Stomach smooth muscle (tissue), 2 donors: ENCODE measurements at regions not wholly inside any gene's neighbourhood (a gene's known extent, or its start where the extent isn't known, plus 50 kb on each side); places are given as distances from the start of the nearest gene placed in this dataset.

Experiments used
- H3K27ac ChIP-seq: one replicate; pipeline ENCODE4 v1.7.0; 2013; ENCODE audit warnings: mild to moderate bottlenecking, low read length, inconsistent platforms
- H3K27me3 ChIP-seq, 2 donors: one replicate each; pipeline ENCODE4 v1.7.0; 2013; ENCODE audit warnings: low read length in 2 of 2; ENCODE audit not compliant: insufficient read depth in 2 of 2, control insufficient read depth in 1 of 2
- H3K36me3 ChIP-seq, 2 donors: one replicate each; pipeline ENCODE4 v1.7.0; 2013; ENCODE audit warnings: low read length in 2 of 2; ENCODE audit not compliant: control insufficient read depth in 2 of 2, insufficient read depth in 2 of 2
- H3K4me1 ChIP-seq: one replicate; pipeline ENCODE4 v1.7.0; 2013; ENCODE audit warnings: low read length; ENCODE audit not compliant: control insufficient read depth, insufficient read depth
- H3K4me3 ChIP-seq, 2 donors: one replicate each; pipeline ENCODE4 v1.7.0; 2013; ENCODE audit warnings: low read length in 2 of 2
- H3K9ac ChIP-seq, 2 donors: one replicate each; pipeline ENCODE4 v1.7.0; 2013; ENCODE audit warnings: low read length in 2 of 2, mild to moderate bottlenecking in 1 of 2
- H3K9me3 ChIP-seq, 2 donors: one replicate each; pipeline ENCODE4 v1.7.0; 2013; ENCODE audit warnings: low read length in 2 of 2; ENCODE audit not compliant: control insufficient read depth in 2 of 2
- donor health status: healthy.
- donor health status: Pancreatic carcinoma.

- H3K27ac ChIP-seq: no peak overlapping the region
- H3K9me3 ChIP-seq: no peaks in the 10 kb centered on the region
- H3K36me3 ChIP-seq: no peaks in the 10 kb centered on the region
- no peaks in the 10 kb centered on the region for H3K27me3 ChIP-seq
- no peaks in the 10 kb centered on the region for H3K4me1 ChIP-seq
- H3K4me3 ChIP-seq: no peak overlapping the region
- no peak overlapping the region for H3K9ac ChIP-seq
Measured at GRCh38 chr13:76769271-76769791, 116.9 kb downstream of the KCTD12 start.

GRCh38 chr13:76768384-76768783, 117.8 kb downstream of the KCTD12 start:
- Histone ChIP-seq H3K9me3 (no peaks in the 10 kb centered on the region), H3K27ac (no peak overlapping the region), H3K4me1 (no peaks in the 10 kb centered on the region), H3K9ac (no peak overlapping the region), H3K4me3 (no peak overlapping the region), H3K27me3 (no peaks in the 10 kb centered on the region), H3K36me3 (no peaks in the 10 kb centered on the region)

DNA sequence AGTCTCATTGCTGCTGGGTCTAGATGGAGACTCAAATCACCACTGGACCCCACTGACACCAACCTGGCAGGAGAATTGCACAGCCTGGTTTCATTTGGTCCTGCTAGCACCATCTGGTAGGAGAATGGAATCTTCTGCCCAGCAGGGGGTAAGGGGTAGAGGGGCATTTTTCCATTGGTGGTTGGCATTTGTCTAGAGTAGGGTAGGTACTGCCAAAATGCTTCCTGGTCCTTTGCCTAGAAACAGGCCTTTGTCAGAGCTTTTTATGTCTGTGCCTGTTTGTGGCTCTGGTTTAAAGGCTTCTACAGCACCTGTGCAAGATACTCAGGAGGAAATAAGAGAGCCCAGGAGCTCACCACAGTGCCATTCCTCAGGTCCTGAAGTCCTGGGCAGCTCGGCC, 121.3 kb downstream of the KCTD12 start:
- H3K36me3 ChIP-seq: no peaks in the 10 kb centered on the region
- no peak overlapping the region for H3K9ac ChIP-seq
- no peak overlapping the region for H3K4me3 ChIP-seq
- no peaks in the 10 kb centered on the region for H3K27me3 ChIP-seq
- no peak overlapping the region for H3K27ac ChIP-seq
- H3K9me3 ChIP-seq: no peaks in the 10 kb centered on the region
- no peaks in the 10 kb centered on the region for H3K4me1 ChIP-seq

DNA sequence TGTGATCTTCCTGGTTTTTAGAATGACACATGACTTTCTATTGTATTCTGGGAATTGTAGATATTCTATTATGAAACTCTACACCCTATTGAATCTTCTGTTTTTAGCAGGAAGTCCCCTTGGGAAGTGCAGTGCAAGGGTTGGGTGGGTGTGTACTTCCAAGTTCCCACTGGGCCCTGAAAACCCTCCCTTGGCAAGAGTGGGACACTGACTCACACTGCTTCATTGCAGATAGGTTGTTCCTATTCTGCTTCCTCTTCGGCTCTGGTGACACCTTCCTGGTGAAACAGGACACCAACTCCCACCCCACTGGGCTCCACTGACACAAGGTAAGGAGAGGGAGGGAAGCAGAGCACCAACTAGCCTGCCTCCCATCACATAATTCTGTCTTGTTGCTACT, 121.8 kb downstream of the KCTD12 start:
- Histone ChIP-seq H3K36me3 (no peaks in the 10 kb centered on the region), H3K4me1 (no peaks in the 10 kb centered on the region), H3K27ac (no peak overlapping the region), H3K4me3 (no peak overlapping the region), H3K9me3 (no peaks in the 10 kb centered on the region), H3K27me3 (no peaks in the 10 kb centered on the region), H3K9ac (no peak overlapping the region)

DNA sequence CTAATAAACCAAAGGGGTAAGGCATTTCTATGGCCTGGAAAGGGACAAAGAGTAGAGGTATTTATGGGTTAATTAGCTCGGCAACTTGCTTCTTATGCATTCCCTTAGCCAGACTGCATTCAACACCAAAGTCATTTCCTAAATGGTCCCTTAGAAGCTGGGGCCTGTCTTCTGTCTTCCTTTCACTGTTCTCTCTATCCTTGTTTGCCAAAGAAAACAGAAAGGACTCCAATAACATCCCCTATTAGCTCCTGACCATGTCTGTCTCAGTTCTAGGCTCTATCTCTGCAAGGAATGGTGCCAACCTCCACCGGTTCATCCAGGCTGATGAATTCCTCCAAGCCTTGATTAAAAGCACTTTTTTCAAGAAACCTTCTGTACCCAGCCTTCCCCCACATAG, 123.5 kb downstream of the KCTD12 start:
- H3K27ac ChIP-seq: no peak overlapping the region
- H3K4me1 ChIP-seq: no peaks in the 10 kb centered on the region
- H3K9me3 ChIP-seq: no peaks in the 10 kb centered on the region
- no peak overlapping the region for H3K4me3 ChIP-seq
- H3K27me3 ChIP-seq: no peaks in the 10 kb centered on the region
- no peaks in the 10 kb centered on the region for H3K36me3 ChIP-seq
- no peak overlapping the region for H3K9ac ChIP-seq

DNA sequence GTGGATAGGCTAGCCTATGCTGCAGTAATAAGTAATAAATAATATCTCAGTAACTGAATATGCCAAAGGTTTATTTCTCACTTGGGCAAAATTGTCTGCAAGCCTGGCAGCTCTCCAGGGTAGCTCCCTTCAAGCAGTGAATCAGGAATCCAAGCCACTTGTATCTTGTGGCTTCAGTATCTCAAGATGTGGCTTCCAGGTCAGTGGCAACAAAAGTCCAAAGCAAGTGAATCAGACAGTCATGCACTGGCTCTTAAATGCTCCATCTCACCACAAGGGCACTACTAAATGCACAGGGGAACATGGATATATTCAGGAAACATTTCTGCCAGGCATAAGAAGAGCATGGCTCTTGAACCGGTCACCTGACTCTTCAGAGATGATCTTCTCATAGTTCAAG, 126.3 kb downstream of the KCTD12 start:
- no peak overlapping the region for H3K27ac ChIP-seq
- H3K27me3 ChIP-seq: no peaks in the 10 kb centered on the region
- H3K9me3 ChIP-seq: no peaks in the 10 kb centered on the region
- no peak overlapping the region for H3K4me3 ChIP-seq
- H3K9ac ChIP-seq: no peak overlapping the region
- H3K4me1 ChIP-seq: no peaks in the 10 kb centered on the region
- no peaks in the 10 kb centered on the region for H3K36me3 ChIP-seq

- no peaks in the 10 kb centered on the region for H3K9me3 ChIP-seq
- H3K36me3 ChIP-seq: no peaks in the 10 kb centered on the region
- no peaks in the 10 kb centered on the region for H3K27me3 ChIP-seq
- no peak overlapping the region for H3K9ac ChIP-seq
- no peak overlapping the region for H3K27ac ChIP-seq
- H3K4me3 ChIP-seq: no peak overlapping the region
- no peaks in the 10 kb centered on the region for H3K4me1 ChIP-seq
Measured at GRCh38 chr13:76758738-76759137, 127.5 kb downstream of the KCTD12 start.

- H3K4me3 ChIP-seq: no peak overlapping the region
- H3K27ac ChIP-seq: no peak overlapping the region
- H3K4me1 ChIP-seq: no peaks in the 10 kb centered on the region
- no peak overlapping the region for H3K9ac ChIP-seq
- no peaks in the 10 kb centered on the region for H3K27me3 ChIP-seq
- H3K36me3 ChIP-seq: no peaks in the 10 kb centered on the region
- no peaks in the 10 kb centered on the region for H3K9me3 ChIP-seq
Measured at GRCh38 chr13:76758257-76758656, 127.9 kb downstream of the KCTD12 start.

GRCh38 chr13:76756451-76756850, 129.8 kb downstream of the KCTD12 start:
- Histone ChIP-seq H3K4me3 (no peak overlapping the region), H3K27me3 (no peaks in the 10 kb centered on the region), H3K4me1 (no peaks in the 10 kb centered on the region), H3K9me3 (no peaks in the 10 kb centered on the region), H3K36me3 (no peaks in the 10 kb centered on the region), H3K9ac (no peak overlapping the region), H3K27ac (no peak overlapping the region)

GRCh38 chr13:76754414-76754813, 131.8 kb downstream of the KCTD12 start:
- Histone ChIP-seq H3K27me3 (no peaks in the 10 kb centered on the region), H3K27ac (no peak overlapping the region)

GRCh38 chr13:76751278-76751677, 134.9 kb downstream of the KCTD12 start:
- H3K9me3 ChIP-seq: no peaks in the 10 kb centered on the region
- no peak overlapping the region for H3K4me3 ChIP-seq
- H3K27me3 ChIP-seq: no peaks in the 10 kb centered on the region
- no peak overlapping the region for H3K27ac ChIP-seq
- no peaks in the 10 kb centered on the region for H3K36me3 ChIP-seq
- H3K4me1 ChIP-seq: no peaks in the 10 kb centered on the region
- H3K9ac ChIP-seq: no peak overlapping the region

More at GRCh38 chr13:76754414-76754813, 131.8 kb downstream of the KCTD12 start:
- Histone ChIP-seq H3K9me3 (no peaks in the 10 kb centered on the region), H3K4me1 (no peaks in the 10 kb centered on the region), H3K36me3 (no peaks in the 10 kb centered on the region), H3K4me3 (no peak overlapping the region), H3K9ac (no peak overlapping the region)
